ENCODE measurements at regions not wholly inside any gene's neighbourhood (a gene's known extent, or its start where the extent isn't known, plus 50 kb on each side); places are given as distances from the start of the nearest gene placed in this dataset.
A peak's percentile ranks its signal among the peaks of the same experiment; 100 is the strongest.

GRCh38 chr4:34709564-34709963, 1534.8 kb downstream of the ARAP2 start:
- TF ChIP-seq CTCF (IDR thresholded peaks at IDR 0.05; ENCODE audit: control insufficient read depth, extremely low read depth, insufficient read depth), result no peak
- no peak for DNase-seq (ENCODE audit: low read depth)
- no peak overlapping the region for H3K4me3 ChIP-seq (ENCODE audit: low read depth, low read length)

GRCh38 chr4:34718576-34719245, 1525.6 kb downstream of the ARAP2 start:
- DNase-seq (ENCODE audit: low read depth), result no peak
- no peak overlapping the region for H3K4me3 ChIP-seq (ENCODE audit: low read depth, low read length)
- no peak for TF ChIP-seq CTCF (IDR thresholded peaks at IDR 0.05; ENCODE audit: control insufficient read depth, extremely low read depth, insufficient read depth)

DNA sequence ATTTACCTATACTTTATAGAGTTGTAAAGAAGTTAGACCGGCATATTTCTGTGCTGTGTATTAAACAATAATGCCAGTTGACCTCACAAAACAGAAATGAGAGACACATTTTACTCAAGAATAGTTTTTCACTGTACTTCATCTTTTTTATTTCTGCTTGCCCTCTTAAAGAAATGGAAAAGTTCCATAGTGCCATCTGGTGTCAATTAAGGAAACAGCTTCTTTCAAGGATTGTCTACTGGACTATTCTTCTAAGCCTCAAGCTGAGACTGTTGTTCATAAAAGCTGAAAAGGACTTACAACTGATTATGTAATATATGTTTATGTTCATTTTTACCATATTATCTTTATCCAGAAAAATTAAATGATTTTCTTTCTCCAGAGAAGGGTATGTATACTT, 1523.7 kb downstream of the ARAP2 start:
- H3K4me3 ChIP-seq (ENCODE audit: low read depth, low read length), result no peak overlapping the region
- TF ChIP-seq CTCF (IDR thresholded peaks at IDR 0.05; ENCODE audit: control insufficient read depth, extremely low read depth, insufficient read depth), result peak; percentile 51
- DNase-seq (ENCODE audit: low read depth), result peak; percentile 11

GRCh38 chr4:34721835-34722234, 1522.5 kb downstream of the ARAP2 start:
- TF ChIP-seq CTCF (IDR thresholded peaks at IDR 0.05; ENCODE audit: control insufficient read depth, extremely low read depth, insufficient read depth), result no peak
- no peak overlapping the region for H3K4me3 ChIP-seq (ENCODE audit: low read depth, low read length)
- no peak for DNase-seq (ENCODE audit: low read depth)

- no peak overlapping the region for H3K4me3 ChIP-seq (ENCODE audit: low read depth, low read length)
- DNase-seq (ENCODE audit: low read depth), result no peak
- no peak for TF ChIP-seq CTCF (IDR thresholded peaks at IDR 0.05; ENCODE audit: control insufficient read depth, extremely low read depth, insufficient read depth)
Observed at GRCh38 chr4:34723605-34724004, 1520.7 kb downstream of the ARAP2 start.

DNA sequence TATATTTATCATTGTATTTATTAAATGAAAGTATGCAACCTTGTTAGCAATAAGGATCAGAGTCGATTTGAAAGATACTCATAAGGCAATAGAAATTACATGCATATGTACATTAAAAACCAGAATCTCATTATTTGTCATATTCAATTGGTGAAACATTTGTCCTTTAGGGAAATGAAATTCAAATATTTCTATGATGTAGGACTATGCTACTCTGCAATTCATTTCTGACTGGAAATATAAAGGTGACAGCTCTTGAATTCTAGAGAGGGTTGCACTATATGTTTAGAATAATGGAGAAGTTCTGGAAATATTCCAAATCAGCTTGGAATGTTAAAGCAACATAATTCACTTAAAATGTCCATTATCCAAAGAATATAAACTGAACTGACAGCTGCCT, 1519.8 kb downstream of the ARAP2 start:
- H3K4me3 ChIP-seq (ENCODE audit: low read depth, low read length), result no peak overlapping the region
- no peak for TF ChIP-seq CTCF (IDR thresholded peaks at IDR 0.05; ENCODE audit: control insufficient read depth, extremely low read depth, insufficient read depth)
- no peak for DNase-seq (ENCODE audit: low read depth)

- no peak for DNase-seq (ENCODE audit: low read depth)
- TF ChIP-seq CTCF (IDR thresholded peaks at IDR 0.05; ENCODE audit: control insufficient read depth, extremely low read depth, insufficient read depth), result no peak
- H3K4me3 ChIP-seq (ENCODE audit: low read depth, low read length), result no peak overlapping the region
Observed at GRCh38 chr4:34731070-34731469, 1513.2 kb downstream of the ARAP2 start.

All from LNCaP clone FGC (cell line).